SH-SY5Y (cell line): ENCODE measurements at regions not wholly inside any gene's neighbourhood (a gene's known extent, or its start where the extent isn't known, plus 50 kb on each side); places are given as distances from the start of the nearest gene placed in this dataset.

Experiments
- GATA2 ChIP-seq: IDR thresholded peaks from 2 replicates; pipeline ENCODE4 v1.6.1; 2011; ENCODE audit warnings: mild to moderate bottlenecking, low read depth, low read length
- GATA3 ChIP-seq: IDR thresholded peaks from 2 replicates; pipeline ENCODE4 v1.6.1; 2011; ENCODE audit warnings: low read depth, mild to moderate bottlenecking, low read length, moderate library complexity

GRCh38 chr5:20500546-20500945 lies 512.5 kb upstream of the CDH18 start:
- TF ChIP-seq GATA3 (no peak), GATA2 (no peak)
